Osteoblast (primary cell): ENCODE measurements at regions not wholly inside any gene's neighbourhood (a gene's known extent, or its start where the extent isn't known, plus 50 kb on each side); places are given as distances from the start of the nearest gene placed in this dataset.

Experiments
- DNase-seq: peaks from one replicate; pipeline ENCODE4 v3.0.0; 2011; ENCODE audit warnings: low spot score, mixed read lengths; ENCODE audit not compliant: insufficient read length; ENCODE audit errors: missing footprints
- H2AFZ ChIP-seq: 2 replicates; pipeline ENCODE4 v1.6.0; 2011; ENCODE audit warnings: mild to moderate bottlenecking, low read length
- H3K27ac ChIP-seq: 2 replicates; pipeline ENCODE4 v1.5.1; 2011; ENCODE audit warnings: mild to moderate bottlenecking, low read depth, low read length, moderate library complexity
- H3K27me3 ChIP-seq: 2 replicates; pipeline ENCODE4 v1.6.0; 2012; ENCODE audit warnings: mild to moderate bottlenecking, control low read depth, inconsistent platforms, low read length, moderate library complexity; ENCODE audit not compliant: insufficient read depth
- H3K36me3 ChIP-seq: 2 replicates; pipeline ENCODE4 v1.5.1; 2011; ENCODE audit warnings: mild to moderate bottlenecking, low read length, control low read depth, moderate library complexity; ENCODE audit not compliant: insufficient read depth
- H3K4me1 ChIP-seq: 2 replicates; pipeline ENCODE4 v1.5.1; 2011; ENCODE audit warnings: mild to moderate bottlenecking, low read length, control low read depth, moderate library complexity; ENCODE audit not compliant: insufficient read depth
- H3K4me2 ChIP-seq: 2 replicates; pipeline ENCODE4 v1.6.0; 2011; ENCODE audit warnings: mild to moderate bottlenecking, low read length; ENCODE audit not compliant: insufficient read depth
- H3K4me3 ChIP-seq: fragments of 200-600 bp; sonication (generic); 3 replicates; pipeline ENCODE4 v1.5.1; 2012; ENCODE audit warnings: mild to moderate bottlenecking, low read length, inconsistent platforms; ENCODE audit not compliant: insufficient read depth
- H3K79me2 ChIP-seq: 2 replicates; pipeline ENCODE4 v1.6.0; 2012; ENCODE audit warnings: mild to moderate bottlenecking, low read length, control low read depth, inconsistent platforms; ENCODE audit not compliant: insufficient read depth
- H3K9me3 ChIP-seq: 2 replicates; pipeline ENCODE4 v1.5.1; 2011; ENCODE audit warnings: low read depth, low read length, control low read depth
- H4K20me1 ChIP-seq: 2 replicates; pipeline ENCODE4 v1.6.0; 2012; ENCODE audit warnings: mild to moderate bottlenecking, low read length, control low read depth; ENCODE audit not compliant: insufficient read depth
- TF ChIP-seq, protein P1 (sequence below): IDR thresholded peaks from 2 replicates; pipeline ENCODE4 v1.5.1; 2011; ENCODE audit warnings: mild to moderate bottlenecking, low read depth, low read length, moderate library complexity; ENCODE audit errors: extremely low read depth

DNA sequence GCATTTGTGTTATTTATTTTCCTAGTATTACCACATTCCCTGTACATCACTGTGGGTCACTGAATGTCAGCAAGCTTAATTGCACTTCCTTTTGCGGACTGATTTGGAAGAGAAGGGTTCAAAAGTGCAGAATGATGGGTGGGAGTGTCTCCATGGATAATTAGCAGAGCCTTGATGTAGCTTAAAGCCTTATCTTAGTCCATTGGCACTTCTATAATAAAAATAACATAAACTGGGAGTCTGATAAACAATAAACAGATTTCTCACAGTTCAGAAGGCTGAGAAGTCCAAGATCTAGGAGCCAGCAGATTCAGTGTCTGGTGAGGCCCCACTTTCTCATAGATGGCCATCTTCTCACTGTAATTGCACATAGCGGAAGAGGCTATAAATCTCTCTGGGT lies 501.1 kb upstream of the POU3F2 start:
- Histone ChIP-seq H3K27ac (no peak overlapping the region), H4K20me1 (no peaks in the 10 kb centered on the region), H3K9me3 (no peaks in the 10 kb centered on the region), H3K36me3 (no peaks in the 10 kb centered on the region), H3K27me3 (no peaks in the 10 kb centered on the region), H2AFZ (no peak overlapping the region), H3K79me2 (no peaks in the 10 kb centered on the region), H3K4me3 (no peak overlapping the region), H3K4me2 (no peak overlapping the region), H3K4me1 (no peaks in the 10 kb centered on the region)
- no peak for DNase-seq
- TF ChIP-seq, protein P1, sequence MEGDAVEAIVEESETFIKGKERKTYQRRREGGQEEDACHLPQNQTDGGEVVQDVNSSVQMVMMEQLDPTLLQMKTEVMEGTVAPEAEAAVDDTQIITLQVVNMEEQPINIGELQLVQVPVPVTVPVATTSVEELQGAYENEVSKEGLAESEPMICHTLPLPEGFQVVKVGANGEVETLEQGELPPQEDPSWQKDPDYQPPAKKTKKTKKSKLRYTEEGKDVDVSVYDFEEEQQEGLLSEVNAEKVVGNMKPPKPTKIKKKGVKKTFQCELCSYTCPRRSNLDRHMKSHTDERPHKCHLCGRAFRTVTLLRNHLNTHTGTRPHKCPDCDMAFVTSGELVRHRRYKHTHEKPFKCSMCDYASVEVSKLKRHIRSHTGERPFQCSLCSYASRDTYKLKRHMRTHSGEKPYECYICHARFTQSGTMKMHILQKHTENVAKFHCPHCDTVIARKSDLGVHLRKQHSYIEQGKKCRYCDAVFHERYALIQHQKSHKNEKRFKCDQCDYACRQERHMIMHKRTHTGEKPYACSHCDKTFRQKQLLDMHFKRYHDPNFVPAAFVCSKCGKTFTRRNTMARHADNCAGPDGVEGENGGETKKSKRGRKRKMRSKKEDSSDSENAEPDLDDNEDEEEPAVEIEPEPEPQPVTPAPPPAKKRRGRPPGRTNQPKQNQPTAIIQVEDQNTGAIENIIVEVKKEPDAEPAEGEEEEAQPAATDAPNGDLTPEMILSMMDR = no peak

DNA sequence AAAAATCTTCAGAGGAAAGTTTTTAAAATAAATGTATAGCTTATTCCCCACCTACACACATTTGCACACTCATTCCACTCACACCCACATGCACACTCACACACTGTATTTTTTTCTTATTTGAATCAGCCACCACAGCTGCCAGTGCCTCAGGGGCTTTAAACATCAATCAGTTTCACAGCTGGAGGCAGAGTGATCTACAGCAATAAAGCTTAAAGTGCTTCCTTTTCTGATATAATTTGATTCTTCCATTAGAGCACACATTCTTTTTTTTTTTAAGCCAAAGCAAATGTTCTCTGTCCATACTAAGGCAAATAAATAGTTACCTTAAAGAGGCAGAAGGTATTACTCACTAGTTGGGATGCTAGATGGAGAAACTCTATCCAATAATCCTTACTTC lies 498.8 kb upstream of the POU3F2 start:
- no peak overlapping the region for H3K27ac ChIP-seq
- H3K9me3 ChIP-seq = no peaks in the 10 kb centered on the region
- H2AFZ ChIP-seq = no peak overlapping the region
- no peaks in the 10 kb centered on the region for H3K4me1 ChIP-seq
- H3K4me3 ChIP-seq = no peak overlapping the region
- H3K79me2 ChIP-seq = no peaks in the 10 kb centered on the region
- DNase-seq = no peak
- H3K36me3 ChIP-seq = no peaks in the 10 kb centered on the region
- H3K4me2 ChIP-seq = no peak overlapping the region
- H3K27me3 ChIP-seq = no peaks in the 10 kb centered on the region
- H4K20me1 ChIP-seq = no peaks in the 10 kb centered on the region
- TF ChIP-seq, protein P1 = no peak

DNA sequence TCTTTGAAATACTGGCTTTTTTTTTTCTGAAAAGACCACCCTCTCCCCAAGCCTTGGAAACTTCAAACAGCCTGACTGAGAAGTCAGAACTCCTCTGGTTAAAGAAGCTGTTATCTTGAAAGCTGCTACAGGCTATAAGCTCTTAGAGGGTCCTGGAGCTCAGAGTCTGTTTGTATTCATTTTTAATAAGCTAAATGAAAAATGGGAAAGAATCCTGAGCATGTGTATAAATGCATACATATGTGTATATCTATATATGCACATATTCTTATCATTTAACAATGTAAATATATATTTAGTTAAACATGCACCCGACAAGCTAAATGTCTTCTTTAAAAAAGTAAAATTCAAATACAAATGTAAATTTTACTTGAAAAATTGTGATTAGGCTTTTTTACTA lies 494.9 kb upstream of the POU3F2 start:
- Histone ChIP-seq H3K9me3 (no peaks in the 10 kb centered on the region), H4K20me1 (no peaks in the 10 kb centered on the region), H3K4me3 (no peak overlapping the region), H3K27me3 (no peaks in the 10 kb centered on the region), H3K79me2 (no peaks in the 10 kb centered on the region), H3K36me3 (no peaks in the 10 kb centered on the region), H3K4me2 (no peak overlapping the region), H2AFZ (no peak overlapping the region), H3K27ac (no peak overlapping the region), H3K4me1 (no peaks in the 10 kb centered on the region)
- no peak for DNase-seq
- TF ChIP-seq, protein P1 = no peak

DNA sequence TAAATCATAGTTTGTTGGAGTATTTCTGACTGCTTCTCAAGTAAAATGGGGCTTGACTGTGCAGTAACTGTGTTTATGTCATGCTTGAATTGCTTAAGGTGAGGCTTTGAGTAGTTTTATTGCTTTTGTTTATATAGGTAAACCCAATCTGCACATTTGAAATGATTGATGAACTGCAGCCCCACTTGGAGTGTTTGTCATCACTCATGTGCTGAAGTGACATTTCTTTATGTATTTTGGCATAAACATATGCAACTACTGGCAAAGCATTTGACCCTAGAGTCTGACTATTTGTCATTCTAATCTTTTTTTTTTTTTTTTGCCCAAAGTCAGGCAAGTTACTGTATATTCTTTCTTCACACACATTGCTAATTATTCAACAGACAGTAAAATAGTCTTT lies 491.4 kb upstream of the POU3F2 start:
- no peak overlapping the region for H3K4me3 ChIP-seq
- TF ChIP-seq, protein P1 = no peak
- no peaks in the 10 kb centered on the region for H3K79me2 ChIP-seq
- DNase-seq = no peak
- H3K4me1 ChIP-seq = no peaks in the 10 kb centered on the region
- H3K4me2 ChIP-seq = no peak overlapping the region
- H4K20me1 ChIP-seq = no peaks in the 10 kb centered on the region
- H3K27me3 ChIP-seq = no peaks in the 10 kb centered on the region
- no peak overlapping the region for H3K27ac ChIP-seq
- H2AFZ ChIP-seq = no peak overlapping the region
- H3K9me3 ChIP-seq = no peaks in the 10 kb centered on the region
- no peaks in the 10 kb centered on the region for H3K36me3 ChIP-seq
